NCI-H510A (cell line): ENCODE measurements at regions not wholly inside any gene's neighbourhood (a gene's known extent, or its start where the extent isn't known, plus 50 kb on each side); places are given as distances from the start of the nearest gene placed in this dataset.

Source experiments
- DNase-seq: peaks from one replicate; lab custom pipeline; 2025; lab: John Stamatoyannopoulos, UW

DNA sequence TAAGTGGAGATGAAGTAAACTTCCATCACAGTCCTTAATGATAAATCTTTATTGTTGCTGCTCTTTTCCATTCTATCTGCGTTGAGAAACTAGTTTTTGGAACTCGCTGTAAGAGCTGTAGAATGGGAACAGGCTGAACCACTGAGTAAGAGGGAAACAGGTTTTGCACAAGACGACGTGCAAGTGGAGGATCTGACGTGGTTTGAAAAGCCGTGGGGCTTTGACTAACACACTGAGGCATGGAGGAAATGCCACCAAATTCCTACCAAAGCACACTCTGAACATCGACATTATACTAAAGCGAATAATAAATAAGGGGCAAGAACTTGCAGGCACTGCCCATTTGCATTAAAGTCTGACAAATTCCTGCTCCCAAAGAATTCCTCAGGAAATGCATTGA is 160.6 kb downstream of the KLF6 start:
- no peak for DNase-seq

GRCh38 chr10:3623746-3624145 is 161.3 kb downstream of the KLF6 start:
- no peak for DNase-seq

- no peak for DNase-seq
Observed at GRCh38 chr10:3622845-3623621, 162.0 kb downstream of the KLF6 start.

GRCh38 chr10:3622427-3622826 is 162.6 kb downstream of the KLF6 start:
- DNase-seq, result no peak

DNA sequence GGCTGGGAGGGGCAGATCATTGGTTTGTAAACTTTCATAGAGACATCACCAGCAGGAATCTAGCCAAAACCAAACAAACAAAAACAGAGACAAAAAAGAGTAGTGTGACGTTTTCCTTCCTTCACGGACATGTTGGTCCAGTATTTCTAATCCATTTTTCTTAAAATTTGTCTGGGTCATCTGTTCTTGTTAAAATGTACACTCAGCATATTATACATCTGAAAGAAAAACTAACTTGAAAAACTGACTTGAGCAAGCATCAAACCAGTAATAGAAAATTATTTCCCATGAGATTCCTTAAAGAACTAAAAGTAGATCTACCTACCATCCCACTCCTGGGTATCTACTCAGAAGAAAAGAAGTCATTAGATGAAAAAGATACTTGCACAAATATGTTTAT is 164.2 kb downstream of the KLF6 start:
- no peak for DNase-seq

GRCh38 chr10:3619241-3619640 is 165.8 kb downstream of the KLF6 start:
- DNase-seq, result no peak

- DNase-seq, result no peak
Observed at GRCh38 chr10:3616880-3617279, 168.1 kb downstream of the KLF6 start.

- DNase-seq, result no peak
Observed at GRCh38 chr10:3613318-3613717, 171.7 kb downstream of the KLF6 start.

DNA sequence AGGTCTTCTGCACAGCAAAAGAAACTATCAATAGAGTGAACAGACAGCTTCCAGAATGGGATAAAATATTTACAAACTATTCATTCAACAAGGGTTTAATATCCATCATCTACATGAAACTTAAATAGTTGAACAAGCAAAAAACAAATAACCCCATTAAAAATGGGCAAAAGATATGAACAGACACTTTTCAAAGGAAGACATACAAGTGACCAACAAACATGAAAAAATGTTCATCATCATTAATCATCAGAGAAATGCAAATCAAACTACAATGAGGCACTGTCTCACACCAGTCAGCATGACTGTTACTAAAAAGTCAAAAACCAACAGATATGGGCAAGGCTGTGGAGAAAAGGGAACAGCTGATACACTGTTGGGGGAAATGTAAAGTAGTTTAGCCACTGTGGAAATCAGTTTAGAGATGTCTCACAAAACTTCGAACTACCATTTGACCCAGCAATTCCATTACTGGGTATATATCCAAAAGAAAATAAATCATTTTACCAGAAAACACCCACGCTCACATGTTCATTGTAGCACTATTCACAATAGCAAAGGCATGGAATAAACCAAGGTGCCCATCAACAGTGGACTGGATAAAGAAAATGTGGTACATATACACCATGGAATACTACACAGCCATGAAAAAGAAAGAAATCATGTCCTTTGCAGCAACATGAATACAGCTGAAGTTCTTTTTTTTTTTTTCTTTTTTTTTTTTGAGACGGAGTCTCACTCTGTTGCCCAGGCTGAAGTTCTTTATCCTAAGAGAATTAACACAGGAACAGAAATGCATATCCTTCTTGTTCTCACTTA is 172.6 kb downstream of the KLF6 start:
- DNase-seq, result no peak

- DNase-seq, result no peak
Observed at GRCh38 chr10:3606309-3606708, 178.7 kb downstream of the KLF6 start.

DNA sequence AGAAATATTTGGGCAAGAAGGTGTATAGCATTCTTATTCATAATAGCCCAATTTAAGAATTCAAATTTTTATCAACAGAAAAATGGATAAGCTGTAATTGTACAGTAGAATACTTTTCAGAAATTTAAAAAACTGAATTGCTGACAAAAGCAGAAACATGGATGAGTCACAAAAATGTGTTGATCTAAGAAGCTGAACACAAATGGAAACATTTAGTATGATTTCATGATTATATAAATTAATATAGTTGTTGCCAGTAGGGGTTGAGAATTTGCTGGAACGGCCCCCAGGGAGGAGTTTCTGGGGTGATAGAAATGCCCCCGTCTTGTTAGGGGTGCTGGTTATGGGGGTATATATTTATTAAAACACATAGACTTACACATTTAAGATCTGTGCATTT is 179.1 kb downstream of the KLF6 start:
- no peak for DNase-seq

DNA sequence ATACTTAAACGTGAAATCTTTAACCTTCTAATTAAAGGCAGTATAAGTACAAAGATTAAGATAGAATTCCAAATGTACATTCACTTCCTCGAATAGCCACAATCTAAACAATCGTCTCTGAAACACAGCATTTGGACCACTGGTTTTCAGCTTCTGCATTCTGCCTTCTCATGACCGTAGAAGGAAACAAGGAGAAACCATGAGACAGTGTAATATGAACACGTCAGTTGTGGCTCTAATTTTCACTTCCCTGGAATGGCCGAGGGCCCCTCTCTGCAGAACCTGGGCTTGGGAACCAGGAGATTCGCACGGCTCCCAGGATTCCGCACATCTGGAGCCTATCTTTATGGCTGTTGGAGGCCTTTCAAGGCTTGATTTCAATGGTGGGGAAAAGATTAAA is 189.3 kb downstream of the KLF6 start:
- no peak for DNase-seq

DNA sequence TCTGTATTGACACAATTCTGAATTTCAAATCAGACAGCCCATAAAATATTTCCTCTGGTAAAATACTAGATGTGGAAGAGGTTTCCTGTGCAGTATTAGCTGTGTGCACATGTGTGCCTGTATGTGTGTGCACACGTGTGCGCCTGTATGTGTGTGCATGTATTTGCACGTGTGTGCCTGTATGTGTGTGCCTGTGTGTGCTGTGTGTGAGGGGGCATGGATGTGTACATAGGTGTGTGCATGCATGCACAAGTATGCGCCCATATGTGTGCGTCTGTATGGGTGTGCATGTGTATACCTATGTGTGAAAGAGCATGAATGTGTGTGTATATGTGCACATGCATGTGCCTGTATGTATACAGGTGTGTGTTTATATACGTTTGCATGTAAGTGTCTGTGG is 191.4 kb downstream of the KLF6 start:
- DNase-seq, result no peak

DNA sequence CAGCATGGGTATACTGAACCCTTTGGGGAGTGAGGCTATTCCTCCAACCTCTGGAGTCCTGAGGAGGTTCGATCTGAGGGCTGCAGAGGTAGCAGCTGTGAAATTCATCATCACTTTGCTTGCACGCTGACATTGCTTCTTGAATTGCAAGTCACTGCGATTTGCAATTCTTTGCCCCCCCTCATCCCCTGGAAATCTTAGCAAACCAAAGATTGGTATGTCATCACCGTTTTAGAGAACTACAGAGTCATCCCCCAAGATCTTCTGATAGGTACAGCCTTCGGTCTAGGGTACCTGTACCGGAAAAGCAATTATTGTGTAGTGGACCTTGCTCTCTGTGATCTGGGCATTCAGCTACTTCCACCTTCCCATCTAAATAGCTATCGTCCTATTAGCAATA is 192.6 kb downstream of the KLF6 start:
- no peak for DNase-seq

- DNase-seq, result no peak
Observed at GRCh38 chr10:3588816-3589215, 196.2 kb downstream of the KLF6 start.

- DNase-seq, result no peak
Observed at GRCh38 chr10:3588346-3588745, 196.7 kb downstream of the KLF6 start.

DNA sequence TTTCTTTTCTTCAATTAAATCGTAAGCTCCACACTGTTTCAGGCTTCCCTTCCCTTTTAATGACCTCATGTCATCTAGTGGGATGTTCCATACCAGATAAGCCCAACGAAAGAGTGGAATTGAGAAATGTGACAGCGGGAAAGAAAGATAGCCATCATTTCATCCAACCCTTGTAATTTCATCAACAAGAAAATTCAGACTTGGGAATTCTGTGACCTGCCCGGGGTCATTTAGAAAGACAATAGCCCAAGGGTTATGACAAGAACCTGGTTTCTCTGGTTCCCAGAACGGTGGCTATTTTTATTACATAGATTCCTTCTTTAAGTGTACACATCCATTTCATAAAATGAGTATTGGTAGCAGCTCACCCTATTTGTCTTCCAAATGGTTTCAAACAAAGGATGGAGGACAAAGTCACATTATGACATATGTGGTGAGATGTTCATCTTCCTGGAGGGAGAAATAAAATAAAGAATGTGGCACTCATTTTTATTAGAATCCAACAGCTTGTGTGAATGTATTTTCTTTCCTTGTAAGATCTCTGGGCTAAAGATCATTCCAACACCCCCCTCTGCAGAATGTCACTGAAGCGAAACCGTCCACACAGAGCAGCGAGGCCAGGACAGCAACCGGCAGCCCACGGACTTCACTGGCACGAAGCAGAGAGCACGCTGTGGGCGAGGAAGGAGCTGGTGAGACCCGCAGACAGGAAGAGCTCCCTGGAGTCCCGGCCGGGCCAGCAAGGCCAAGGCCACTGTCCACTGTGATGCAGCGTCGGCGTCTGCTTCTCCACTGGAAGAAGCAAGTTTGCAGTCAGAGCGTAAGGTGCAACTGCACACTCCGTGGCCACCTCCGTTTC is 199.9 kb downstream of the KLF6 start:
- DNase-seq, result no peak

GRCh38 chr10:3580565-3580964 is 204.4 kb downstream of the KLF6 start:
- no peak for DNase-seq

- DNase-seq, result no peak
Observed at GRCh38 chr10:3579845-3580244, 205.2 kb downstream of the KLF6 start.

DNA sequence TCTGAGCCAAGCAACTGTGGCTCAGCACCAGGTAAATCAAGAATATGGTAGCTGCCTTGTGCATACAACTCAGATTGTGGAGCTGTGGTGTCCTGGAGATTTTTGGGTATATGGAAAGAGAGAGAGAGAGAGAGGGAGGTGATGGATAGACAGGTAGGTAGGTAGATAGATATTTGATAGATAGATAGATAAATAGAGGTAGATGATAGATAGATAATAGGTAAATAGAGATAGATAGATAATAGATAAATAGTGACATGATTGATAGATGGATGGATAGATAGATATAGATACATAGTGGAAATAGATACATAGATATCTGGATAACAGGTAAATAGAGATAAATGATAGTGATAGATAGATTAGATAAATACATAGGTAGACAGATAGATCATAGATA is 206.3 kb downstream of the KLF6 start:
- no peak for DNase-seq

- DNase-seq, result no peak
Observed at GRCh38 chr10:3578159-3578558, 206.8 kb downstream of the KLF6 start.

DNA sequence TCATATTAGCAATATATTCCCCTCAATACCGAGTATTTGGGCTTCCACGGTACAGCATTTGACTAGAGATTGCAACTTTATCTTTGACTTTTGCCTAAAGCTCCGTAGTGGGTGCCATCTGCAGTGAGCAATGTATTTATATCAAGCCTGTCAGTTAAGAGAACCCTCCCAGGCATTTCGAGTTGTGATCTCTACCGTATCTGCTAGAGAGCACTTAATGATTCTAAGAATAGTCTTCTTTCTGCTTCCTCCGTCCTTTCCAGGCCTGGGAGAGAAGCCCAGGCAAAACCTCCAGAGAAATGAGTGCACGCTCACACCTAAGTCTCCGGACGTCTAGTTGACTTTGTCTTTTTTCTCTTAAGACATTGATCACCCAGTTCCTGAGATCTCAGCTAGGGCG is 210.6 kb downstream of the KLF6 start:
- no peak for DNase-seq

GRCh38 chr10:3573498-3573897 is 211.5 kb downstream of the KLF6 start:
- DNase-seq, result no peak
